NCI-H2081 (cell line): ENCODE measurements at regions not wholly inside any gene's neighbourhood (a gene's known extent, or its start where the extent isn't known, plus 50 kb on each side); places are given as distances from the start of the nearest gene placed in this dataset.
"Not testable (repeated sequence)": the region's sequence is repeated elsewhere in the genome, so short reads cannot be mapped to it uniquely, and the experiment has no call there.

Experiments used
- DNase-seq, 2 experiments: peaks; one replicate each; lab custom pipeline; 2025; lab: John Stamatoyannopoulos, UW

DNA sequence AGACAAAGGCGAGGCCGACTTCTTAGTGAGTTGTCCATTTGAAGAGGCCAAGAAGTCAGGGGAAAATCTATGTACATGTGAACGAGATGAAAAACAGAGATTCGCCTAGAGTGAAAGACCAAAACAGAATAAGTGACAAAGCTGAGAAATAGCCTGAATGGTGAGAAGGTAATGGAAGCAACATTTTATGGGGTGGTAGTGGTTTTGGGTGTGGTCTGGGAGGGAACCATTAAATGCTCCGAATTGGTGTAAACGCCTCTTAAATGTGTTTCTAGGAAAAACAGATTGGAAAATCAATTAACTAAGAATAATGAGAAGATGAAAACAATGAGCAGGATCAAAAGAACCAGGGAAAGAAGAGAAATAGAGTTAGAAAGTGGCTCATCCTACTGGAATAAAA, 83.8 kb upstream of the MANSC4 start:
- DNase-seq: no peak

- DNase-seq: no peak
Observed at GRCh38 chr12:27861428-27862167, 81.6 kb upstream of the MANSC4 start.

DNA sequence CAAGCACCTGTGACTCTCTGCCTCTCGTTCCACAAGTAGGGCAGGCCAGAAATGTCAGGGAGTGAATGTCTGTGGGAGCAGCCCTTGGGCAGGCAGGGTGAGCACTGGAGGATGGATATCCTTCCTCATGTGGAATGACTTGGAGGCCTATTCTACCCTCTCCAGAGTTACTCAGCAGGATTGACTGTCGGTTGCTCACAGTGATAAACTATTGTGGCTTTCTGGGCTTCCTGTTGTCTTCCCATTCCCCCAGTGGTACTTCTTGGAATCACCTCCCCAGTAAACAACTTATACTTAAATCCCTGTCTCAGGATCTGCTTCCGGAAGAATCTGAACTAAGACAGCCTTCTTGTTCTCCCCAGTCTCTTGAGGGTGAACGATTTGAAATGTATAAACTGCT, 79.6 kb upstream of the MANSC4 start:
- DNase-seq: no peak

GRCh38 chr12:27857006-27857405, 77.0 kb upstream of the MANSC4 start:
- not testable (repeated sequence) for DNase-seq

DNA sequence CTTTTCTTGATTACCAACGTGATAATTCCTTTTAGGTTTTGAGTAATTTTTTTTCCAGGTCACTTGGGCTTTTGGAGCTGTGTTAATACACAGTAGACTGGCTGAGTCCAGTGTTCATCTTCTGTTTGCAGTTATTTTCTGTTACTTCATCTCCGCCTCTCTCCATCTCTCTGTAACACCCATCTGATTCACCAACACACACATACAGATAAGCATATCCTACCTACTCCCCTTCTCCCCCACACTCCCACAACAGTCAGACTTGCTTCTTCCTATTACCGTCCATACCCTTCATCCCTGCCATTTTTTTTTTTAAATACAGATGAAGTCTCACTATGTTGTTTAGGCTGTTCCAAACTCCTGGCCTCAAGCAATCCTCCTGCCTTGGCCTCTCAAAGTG, 72.7 kb upstream of the MANSC4 start:
- DNase-seq: no peak
